H1 (cell line): ENCODE measurements at regions not wholly inside any gene's neighbourhood (a gene's known extent, or its start where the extent isn't known, plus 50 kb on each side); places are given as distances from the start of the nearest gene placed in this dataset.

Source experiments
- CTCF ChIA-PET: fragments of 300-600 bp; sonication (Branson Sonifier 250); formaldehyde crosslinking; loops from one replicate; lab custom pipeline; 2021; ENCODE audit not compliant: partially characterized antibody; lab: Charles Lee
- POLR2A ChIA-PET: fragments of 300-600 bp; sonication (Branson Sonifier 250); formaldehyde crosslinking; loops from one replicate; lab custom pipeline; 2021; ENCODE audit warnings: inconsistent platforms; ENCODE audit not compliant: partially characterized antibody; lab: Charles Lee
- DNase-seq, 2 experiments: peaks; one replicate each; pipeline versions ENCODE4 v3.0.0 to v3.0.0-alpha.2; 2010 to 2022; ENCODE audit warnings: low spot score in 2 of 2, low read depth in 1 of 2, mixed read lengths in 1 of 2
- FAIRE-seq: peaks from 2 replicates; lab custom pipeline; 2011; peaks lifted over from hg19 to GRCh38; lab: Jason Lieb, UNC
- H2AFZ ChIP-seq: 2 replicates; pipeline ENCODE4 v1.8.1; 2012; ENCODE audit warnings: low read length, inconsistent platforms
- H2AK5ac ChIP-seq: 2 replicates; pipeline ENCODE4 v1.6.1; 2013; ENCODE audit warnings: low read depth, low read length
- H2BK120ac ChIP-seq: replicated peaks from 2 replicates; pipeline ENCODE3; 2013; ENCODE audit warnings: low read depth, low read length, inconsistent platforms
- H2BK12ac ChIP-seq: 2 replicates; pipeline ENCODE4 v1.6.1; 2013; ENCODE audit warnings: low read depth, low read length
- H2BK15ac ChIP-seq: 2 replicates; pipeline ENCODE4 v1.6.1; 2013; ENCODE audit warnings: low read length
- H2BK20ac ChIP-seq: 2 replicates; pipeline ENCODE4 v1.6.1; 2013; ENCODE audit warnings: low read length
- H2BK5ac ChIP-seq: 2 replicates; pipeline ENCODE4 v1.6.1; 2013; ENCODE audit warnings: low read depth, low read length
- H3K14ac ChIP-seq: 2 replicates; pipeline ENCODE4 v1.6.1; 2013; ENCODE audit warnings: inconsistent platforms; ENCODE audit not compliant: insufficient read length
- H3K18ac ChIP-seq: 2 replicates; pipeline ENCODE4 v1.6.1; 2013; ENCODE audit warnings: low read length; ENCODE audit errors: extremely low read depth
- H3K23ac ChIP-seq: 2 replicates; pipeline ENCODE4 v1.6.1; 2013; ENCODE audit warnings: inconsistent platforms; ENCODE audit not compliant: insufficient read length
- H3K23me2 ChIP-seq: 2 replicates; pipeline ENCODE4 v1.6.1; 2013; ENCODE audit warnings: low read depth, low read length
- H3K27ac ChIP-seq: 2 replicates; pipeline ENCODE4 v1.6.1; 2011; ENCODE audit warnings: low read depth, low read length, inconsistent platforms
- H3K27me3 ChIP-seq, 4 experiments: replicated peaks in 1 of 4; 1 replicate in 1 of 4; 2 replicates in 3 of 4; pipeline versions ENCODE4 v1.6.1 to v1.8.1; 2011 to 2013; ENCODE audit warnings: low read length in 3 of 4, mild to moderate bottlenecking in 3 of 4, inconsistent platforms in 2 of 4, mixed read lengths in 2 of 4, moderate library complexity in 1 of 4; ENCODE audit not compliant: control insufficient read depth in 3 of 4, insufficient read depth in 3 of 4; ENCODE audit errors: extremely low read depth in 1 of 4
- H3K36me3 ChIP-seq, 4 experiments: 2 replicates each; pipeline versions ENCODE4 v1.6.1 to v1.8.1; 2011 to 2013; ENCODE audit warnings: mild to moderate bottlenecking in 4 of 4, low read length in 3 of 4, moderate library complexity in 2 of 4, control low read depth in 1 of 4, inconsistent platforms in 1 of 4; ENCODE audit not compliant: insufficient read depth in 4 of 4, control insufficient read depth in 2 of 4
- H3K4ac ChIP-seq: replicated peaks from 2 replicates; pipeline ENCODE3; 2013; ENCODE audit warnings: low read length, low read depth, mixed read lengths, inconsistent platforms; ENCODE audit not compliant: insufficient read length
- H3K4me1 ChIP-seq, 4 experiments: replicated peaks in 1 of 4; 1 replicate in 1 of 4; 2 replicates in 3 of 4; pipeline versions ENCODE4 v1.6.1 to v1.8.1; 2011 to 2013; ENCODE audit warnings: low read length in 3 of 4, inconsistent platforms in 2 of 4, mixed read lengths in 1 of 4; ENCODE audit not compliant: insufficient read depth in 4 of 4, control insufficient read depth in 3 of 4
- H3K4me2 ChIP-seq, 2 experiments: 2 replicates each; pipeline versions ENCODE4 v1.6.1 to v1.8.1; 2011 to 2013; ENCODE audit warnings: low read depth in 2 of 2, low read length in 2 of 2, control low read depth in 1 of 2, inconsistent platforms in 1 of 2, mild to moderate bottlenecking in 1 of 2; ENCODE audit not compliant: insufficient read depth in 1 of 2
- H3K4me3 ChIP-seq, 4 experiments: fragments of 200-600, 300-600 bp in 1 of 4; sonication (generic), shearing (Covaris generic), sonication (Bioruptor Twin) in 1 of 4; 2 replicates each; pipeline versions ENCODE4 v1.5.1 to v1.8.1; 2011 to 2016; ENCODE audit warnings: low read length in 4 of 4, low read depth in 3 of 4, control low read depth in 2 of 4, inconsistent platforms in 2 of 4, mild to moderate bottlenecking in 2 of 4, mixed read lengths in 1 of 4, moderate library complexity in 1 of 4; ENCODE audit not compliant: insufficient read depth in 2 of 4; ENCODE audit errors: extremely low read depth in 1 of 4
- H3K56ac ChIP-seq: replicated peaks from 2 replicates; pipeline ENCODE3; 2013; ENCODE audit warnings: low read depth, mild to moderate bottlenecking, mixed read lengths, low read length, inconsistent platforms; ENCODE audit not compliant: insufficient read length
- H3K79me1 ChIP-seq: 2 replicates; pipeline ENCODE4 v1.6.1; 2013; ENCODE audit warnings: low read depth, low read length, control low read depth
- H3K79me2 ChIP-seq, 2 experiments: 2 replicates each; pipeline versions ENCODE4 v1.6.1 to v1.8.1; 2012 to 2013; ENCODE audit warnings: low read length in 2 of 2, mild to moderate bottlenecking in 2 of 2, inconsistent platforms in 1 of 2; ENCODE audit not compliant: insufficient read depth in 2 of 2, control insufficient read depth in 1 of 2
- H3K9ac ChIP-seq, 4 experiments: replicated peaks in 1 of 4; 1 replicate in 1 of 4; 2 replicates in 3 of 4; pipeline versions ENCODE4 v1.6.1 to v1.8.1; 2011 to 2013; ENCODE audit warnings: low read depth in 3 of 4, low read length in 3 of 4, control low read depth in 2 of 4, mild to moderate bottlenecking in 2 of 4, moderate library complexity in 2 of 4, inconsistent platforms in 1 of 4; ENCODE audit errors: extremely low read depth in 1 of 4
- H3K9me3 ChIP-seq, 2 experiments: 2 replicates each; pipeline versions ENCODE4 v1.6.1 to v1.8.1; 2012 to 2013; ENCODE audit warnings: mild to moderate bottlenecking in 2 of 2, moderate library complexity in 2 of 2, control low read depth in 1 of 2, inconsistent platforms in 1 of 2, low read depth in 1 of 2, low read length in 1 of 2, mixed read lengths in 1 of 2; ENCODE audit not compliant: insufficient read depth in 2 of 2
- H4K20me1 ChIP-seq, 2 experiments: replicated peaks in 1 of 2; 2 replicates each; pipeline versions ENCODE3 to v1.8.1; 2011 to 2013; ENCODE audit warnings: inconsistent platforms in 2 of 2, low read length in 2 of 2, mild to moderate bottlenecking in 1 of 2; ENCODE audit not compliant: insufficient read depth in 2 of 2, control insufficient read depth in 1 of 2
- H4K5ac ChIP-seq: 2 replicates; pipeline ENCODE4 v1.6.1; 2013; ENCODE audit warnings: low read length, low read depth, mixed read lengths, inconsistent platforms; ENCODE audit not compliant: insufficient read length
- H4K8ac ChIP-seq: 2 replicates; pipeline ENCODE4 v1.8.0; 2013; ENCODE audit warnings: mild to moderate bottlenecking, moderate library complexity, low read length, inconsistent platforms; ENCODE audit not compliant: insufficient read depth; ENCODE audit errors: extremely low read depth
- H4K91ac ChIP-seq: replicated peaks from 2 replicates; pipeline ENCODE3; 2013; ENCODE audit warnings: low read length, mixed read lengths, inconsistent platforms; ENCODE audit not compliant: insufficient read length
- EZH2 ChIP-seq: fragments of 200-600 bp; sonication (generic); IDR thresholded peaks from 2 replicates; pipeline ENCODE4 v1.7.1; 2012; ENCODE audit warnings: low read depth, mild to moderate bottlenecking, moderate library complexity, low read length, inconsistent platforms; ENCODE audit not compliant: severe bottlenecking
- RFX5 ChIP-seq: IDR thresholded peaks from 2 replicates; pipeline ENCODE4 v1.6.1; 2011; ENCODE audit warnings: low read depth, low read length, improper control_type of control experiment, borderline replicate concordance
- SP4 ChIP-seq: IDR thresholded peaks from 2 replicates; pipeline ENCODE4 v1.6.1; 2012; ENCODE audit warnings: low read length, inconsistent platforms
- WGBS, 2 experiments: shearing (Covaris generic) in 1 of 2; methylation state at CpG; one replicate each; pipeline versions ENCODE4 v1.1.6 to v1.1.7; 2013 to 2015; ENCODE audit warnings: low lambda C conversion rate in 2 of 2, mixed read lengths in 2 of 2, inconsistent platforms in 1 of 2, low coverage in 1 of 2, missing lambda C conversion rate in 1 of 2; ENCODE audit not compliant: insufficient replicate concordance in 2 of 2, insufficient coverage in 1 of 2, insufficient read length in 1 of 2; ENCODE audit errors: extremely low coverage in 1 of 2, missing lambda C conversion rate in 1 of 2; 5-methylcytosine and 5-hydroxymethylcytosine counted together

DNA sequence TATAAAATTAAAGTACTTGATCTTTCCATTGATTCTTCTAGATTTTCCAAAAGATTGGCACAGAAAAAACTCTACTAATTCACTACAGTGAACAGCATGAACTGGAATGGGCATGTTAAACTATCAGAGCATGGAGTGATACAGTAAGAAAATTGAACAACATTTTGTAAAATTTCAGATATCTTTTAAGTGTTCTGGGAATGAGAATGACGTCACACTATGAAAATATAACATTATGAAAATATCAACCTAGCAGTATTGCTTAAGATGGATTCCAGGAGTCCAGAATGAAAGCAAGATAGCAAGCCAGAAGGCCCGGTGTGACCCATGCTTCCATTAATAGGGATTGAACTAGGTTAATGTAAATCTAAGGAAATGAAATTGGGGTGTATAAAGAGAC, 319.9 kb downstream of the GABRG1 start:
- H4K20me1 ChIP-seq = no peaks in the 10 kb centered on the region
- H3K9ac ChIP-seq = no peak overlapping the region
- H2BK5ac ChIP-seq = no peak overlapping the region
- no peak overlapping the region for H3K23ac ChIP-seq
- FAIRE-seq = no peak
- H3K4me2 ChIP-seq = no peak overlapping the region
- DNase-seq = no peak
- H3K27ac ChIP-seq = no peak overlapping the region
- no peak overlapping the region for H4K5ac ChIP-seq
- no peak overlapping the region for H3K14ac ChIP-seq
- H3K27me3 ChIP-seq = no peaks in the 10 kb centered on the region
- H2AFZ ChIP-seq = no peak overlapping the region
- no peak overlapping the region for H3K4me3 ChIP-seq
- no peak overlapping the region for H3K18ac ChIP-seq
- H3K4me1 ChIP-seq = no peaks in the 10 kb centered on the region
- H3K9me3 ChIP-seq = no peaks in the 10 kb centered on the region
- H2BK20ac ChIP-seq = no peak overlapping the region
- no peak overlapping the region for H2AK5ac ChIP-seq
- no peak overlapping the region for H3K4ac ChIP-seq
- no peaks in the 10 kb centered on the region for H3K23me2 ChIP-seq
- H4K8ac ChIP-seq = no peak overlapping the region
- WGBS, 2 experiments = 94% methylated on average over 2 of the region's 2 CpGs; no CpG with 5 or more reads in 1 of the 2 experiments
- H2BK12ac ChIP-seq = no peak overlapping the region
- H3K36me3 ChIP-seq = no peaks in the 10 kb centered on the region
- no peaks in the 10 kb centered on the region for H3K79me1 ChIP-seq
- CTCF ChIA-PET = no interaction called here
- no peak overlapping the region for H2BK120ac ChIP-seq
- no peaks in the 10 kb centered on the region for H3K79me2 ChIP-seq
- POLR2A ChIA-PET = no interaction called here
- no peak overlapping the region for H3K56ac ChIP-seq
- no peak overlapping the region for H2BK15ac ChIP-seq
- no peak overlapping the region for H4K91ac ChIP-seq
- TF ChIP-seq RFX5 = no peak
- no peak for TF ChIP-seq EZH2
- TF ChIP-seq SP4 = no peak
